Left ventricle myocardium superior (tissue), 1 donor: ENCODE measurements at regions not wholly inside any gene's neighbourhood (a gene's known extent, or its start where the extent isn't known, plus 50 kb on each side); places are given as distances from the start of the nearest gene placed in this dataset.

Source experiments
- ATAC-seq: fragments of 200-7000 bp; cut with Tn5 transposase; one replicate; pipeline ENCODE4 v1.9.1; 2020; ENCODE audit warnings: mild to moderate bottlenecking, moderate library complexity
- DNase-seq: peaks from one replicate; pipeline ENCODE4 v3.0.0-alpha.2; 2020
- intact Hi-C: fragments of 100-400 bp; cut with micrococcal nuclease; formaldehyde crosslinking; loops from one replicate; pipeline ENCODE4 v1.11.0; 2022
- donor health status: DM: no; HTN: yes; CAD: no; lungs with severe emphysema.

GRCh38 chr5:167896814-167897213 is 394.6 kb upstream of the WWC1 start:
- DNase-seq (no peak), ATAC-seq (no peak)
- intact Hi-C loops, result no loop called here

- no peak for ATAC-seq
- intact Hi-C loops, result no loop called here
- DNase-seq, result no peak
Observed at GRCh38 chr5:167897371-167897770, 394.1 kb upstream of the WWC1 start.

- ATAC-seq (no peak), DNase-seq (no peak)
- intact Hi-C loops, result no loop called here
Observed at GRCh38 chr5:167898361-167899042, 392.9 kb upstream of the WWC1 start.

- DNase-seq (no peak), ATAC-seq (no peak)
- intact Hi-C loops, result no loop called here
Observed at GRCh38 chr5:167899490-167900070, 391.9 kb upstream of the WWC1 start.

GRCh38 chr5:167900340-167900935 is 391.0 kb upstream of the WWC1 start:
- DNase-seq (no peak), ATAC-seq (no peak)
- intact Hi-C loops, result no loop called here

GRCh38 chr5:167902298-167902697 is 389.1 kb upstream of the WWC1 start:
- DNase-seq (no peak), ATAC-seq (no peak)
- intact Hi-C loops, result no loop called here

- ATAC-seq, result no peak
- DNase-seq, result no peak
- intact Hi-C loops, result no loop called here
Observed at GRCh38 chr5:167903243-167903642, 388.2 kb upstream of the WWC1 start.

GRCh38 chr5:167903659-167904058 is 387.8 kb upstream of the WWC1 start:
- DNase-seq, result no peak
- intact Hi-C loops, result no loop called here
- no peak for ATAC-seq

GRCh38 chr5:167905919-167906853 is 385.3 kb upstream of the WWC1 start:
- DNase-seq (no peak), ATAC-seq (no peak)
- intact Hi-C loops, result no loop called here

- intact Hi-C loops, result no loop called here
- DNase-seq, result no peak
- ATAC-seq, result no peak
Observed at GRCh38 chr5:167908606-167909005, 382.8 kb upstream of the WWC1 start.

- intact Hi-C loops, result no loop called here
- DNase-seq (no peak), ATAC-seq (no peak)
Observed at GRCh38 chr5:167912941-167913665, 378.3 kb upstream of the WWC1 start.

- intact Hi-C loops, result no loop called here
- no peak for DNase-seq
- no peak for ATAC-seq
Observed at GRCh38 chr5:167915237-167915636, 376.2 kb upstream of the WWC1 start.

- no peak for ATAC-seq
- DNase-seq, result no peak
- intact Hi-C loops, result no loop called here
Observed at GRCh38 chr5:167916261-167916691, 375.2 kb upstream of the WWC1 start.

GRCh38 chr5:167916706-167917105 is 374.7 kb upstream of the WWC1 start:
- ATAC-seq, result peak; percentile 51
- peak; percentile 36 for DNase-seq
- intact Hi-C loops, result no loop called here

GRCh38 chr5:167918184-167918812 is 373.1 kb upstream of the WWC1 start:
- peak; percentile 33 for DNase-seq
- intact Hi-C loops, result no loop called here
- ATAC-seq, result peak; percentile 91

GRCh38 chr5:167918813-167919483 is 372.5 kb upstream of the WWC1 start:
- DNase-seq (no peak), ATAC-seq (no peak)
- intact Hi-C loops, result no loop called here

GRCh38 chr5:167920589-167920988 is 370.9 kb upstream of the WWC1 start:
- DNase-seq (no peak), ATAC-seq (no peak)
- intact Hi-C loops, result no loop called here

GRCh38 chr5:167921796-167922195 is 369.6 kb upstream of the WWC1 start:
- ATAC-seq, result no peak

More at GRCh38 chr5:167921796-167922195, 369.6 kb upstream of the WWC1 start:
- intact Hi-C loops, result no loop called here
- no peak for DNase-seq
